Large intestine (tissue), 3 donors: ENCODE measurements at regions not wholly inside any gene's neighbourhood (a gene's known extent, or its start where the extent isn't known, plus 50 kb on each side); places are given as distances from the start of the nearest gene placed in this dataset.
"Not testable (repeated sequence)": the region's sequence is repeated elsewhere in the genome, so short reads cannot be mapped to it uniquely, and the experiment has no call there.

Source experiments
- DNase-seq, 2 donors: peaks; one replicate each; pipeline versions ENCODE4 v3.0.0 to v3.0.0-alpha.2; 2013
- H3K27ac ChIP-seq: one replicate; pipeline ENCODE4 v1.5.1; 2013; ENCODE audit warnings: low read length
- H3K27me3 ChIP-seq: 2 replicates; pipeline ENCODE4 v1.6.1; 2013; ENCODE audit warnings: low read length; ENCODE audit not compliant: control insufficient read depth, insufficient read depth
- H3K36me3 ChIP-seq: 2 replicates; pipeline ENCODE4 v1.6.1; 2013; ENCODE audit warnings: low read length; ENCODE audit not compliant: control insufficient read depth, insufficient read depth
- H3K4me1 ChIP-seq: one replicate; pipeline ENCODE4 v1.6.1; 2013; ENCODE audit warnings: low read length; ENCODE audit not compliant: control insufficient read depth, insufficient read depth
- H3K4me3 ChIP-seq: one replicate; pipeline ENCODE4 v1.5.1; 2013; ENCODE audit warnings: low read length
- H3K9me3 ChIP-seq: one replicate; pipeline ENCODE4 v1.6.1; 2013; ENCODE audit warnings: mild to moderate bottlenecking, low read depth, low read length, moderate library complexity; ENCODE audit not compliant: control insufficient read depth
- WGBS: methylation state at CpG from one replicate; pipeline ENCODE4 v1.1.5; 2013; ENCODE audit warnings: low lambda C conversion rate; ENCODE audit not compliant: insufficient coverage; 5-methylcytosine and 5-hydroxymethylcytosine counted together

- Histone ChIP-seq H3K4me3 (no peak overlapping the region), H3K9me3 (no peaks in the 10 kb centered on the region), H3K27ac (no peak overlapping the region), H3K4me1 (peaks cover 13% of the 10 kb centered on the region), H3K36me3 (no peaks in the 10 kb centered on the region), H3K27me3 (no peaks in the 10 kb centered on the region)
- WGBS = no CpG with 5 or more reads among the region's 11 CpGs
- DNase-seq = no peak
Measured at GRCh38 chr22:46033256-46034200, 56.6 kb upstream of the WNT7B start.

- H3K4me3 ChIP-seq, H3K27ac ChIP-seq, H3K27me3 ChIP-seq, H3K36me3 ChIP-seq, H3K9me3 ChIP-seq, DNase-seq: not testable (repeated sequence)
- H3K4me1 ChIP-seq = peaks cover 13% of the 10 kb centered on the region
- WGBS = no CpG with 5 or more reads among the region's 5 CpGs
Measured at GRCh38 chr22:46034480-46034879, 57.5 kb upstream of the WNT7B start.

- Histone ChIP-seq H3K36me3 (no peaks in the 10 kb centered on the region), H3K27ac (peak overlapping the region; percentile 90), H3K9me3 (no peaks in the 10 kb centered on the region), H3K27me3 (no peaks in the 10 kb centered on the region), H3K4me1 (peaks cover 13% of the 10 kb centered on the region), H3K4me3 (peak overlapping the region; percentile 66)
- no peak for DNase-seq
- 33% methylated on average over 1 of the region's 16 CpGs for WGBS
Measured at GRCh38 chr22:46035380-46035741, 58.4 kb upstream of the WNT7B start.

- no CpG with 5 or more reads among the region's 84 CpGs for WGBS
- H3K27me3 ChIP-seq = peaks cover 4% of the 10 kb centered on the region
Measured at GRCh38 chr22:46035742-46036557, 59.0 kb upstream of the WNT7B start.

GRCh38 chr22:46036558-46037408 is 59.8 kb upstream of the WNT7B start:
- no CpG with 5 or more reads among the region's 18 CpGs for WGBS
- DNase-seq = peak; percentile 56 to 77

More at GRCh38 chr22:46035742-46036557, 59.0 kb upstream of the WNT7B start:
- Histone ChIP-seq H3K4me3 (peak overlapping the region; percentile 84), H3K4me1 (peaks cover 13% of the 10 kb centered on the region), H3K27ac (peak overlapping the region; percentile 94), H3K9me3 (no peaks in the 10 kb centered on the region), H3K36me3 (no peaks in the 10 kb centered on the region)
- DNase-seq = peak; percentile 100

GRCh38 chr22:46038174-46038487 is 61.2 kb upstream of the WNT7B start:
- no peak for DNase-seq
- no peak overlapping the region for H3K4me3 ChIP-seq
- 100% methylated on average over 1 of the region's 2 CpGs for WGBS
- H3K36me3 ChIP-seq = no peaks in the 10 kb centered on the region
- H3K27ac ChIP-seq = no peak overlapping the region
- peaks cover 11% of the 10 kb centered on the region for H3K27me3 ChIP-seq
- no peaks in the 10 kb centered on the region for H3K9me3 ChIP-seq
- H3K4me1 ChIP-seq = peaks cover 13% of the 10 kb centered on the region

More at GRCh38 chr22:46036558-46037408, 59.8 kb upstream of the WNT7B start:
- peak overlapping the region; percentile 94 for H3K27ac ChIP-seq
- peaks cover 6% of the 10 kb centered on the region for H3K27me3 ChIP-seq
- H3K9me3 ChIP-seq = no peaks in the 10 kb centered on the region
- H3K4me3 ChIP-seq = peak overlapping the region; percentile 84
- H3K4me1 ChIP-seq = peaks cover 13% of the 10 kb centered on the region
- H3K36me3 ChIP-seq = no peaks in the 10 kb centered on the region

GRCh38 chr22:46038516-46039430 is 61.8 kb upstream of the WNT7B start:
- no CpG with 5 or more reads among the region's 18 CpGs for WGBS
- DNase-seq = no peak
- Histone ChIP-seq H3K4me1 (peaks cover 17% of the 10 kb centered on the region), H3K9me3 (no peaks in the 10 kb centered on the region), H3K27me3 (peaks cover 18% of the 10 kb centered on the region), H3K36me3 (no peaks in the 10 kb centered on the region), H3K27ac (no peak overlapping the region), H3K4me3 (no peak overlapping the region)

- no peak overlapping the region for H3K27ac ChIP-seq
- H3K27me3 ChIP-seq = peaks cover 25% of the 10 kb centered on the region
Measured at GRCh38 chr22:46039535-46039934, 62.6 kb upstream of the WNT7B start.

More at GRCh38 chr22:46039535-46039934, 62.6 kb upstream of the WNT7B start:
- WGBS = no CpG with 5 or more reads among the region's 6 CpGs
- H3K4me1 ChIP-seq = peaks cover 24% of the 10 kb centered on the region
- H3K4me3 ChIP-seq = no peak overlapping the region
- no peak for DNase-seq
- H3K36me3 ChIP-seq = no peaks in the 10 kb centered on the region
- no peaks in the 10 kb centered on the region for H3K9me3 ChIP-seq
